LNCAP (cell line): ENCODE measurements at regions not wholly inside any gene's neighbourhood (a gene's known extent, or its start where the extent isn't known, plus 50 kb on each side); places are given as distances from the start of the nearest gene placed in this dataset.

ENCODE experiments used
- CTCF ChIP-seq: fragments of 450-650 bp; IDR thresholded peaks from 2 replicates; pipeline ENCODE4 v1.5.1; 2017; ENCODE audit warnings: mild to moderate bottlenecking

- no peak for TF ChIP-seq CTCF
These were observed 271.2 kb upstream of the TMEM161B start for GRCh38 chr5:88539693-88540365.

- no peak for TF ChIP-seq CTCF
These were observed 270.4 kb upstream of the TMEM161B start for GRCh38 chr5:88539026-88539425.

- TF ChIP-seq CTCF: no peak
These were observed 267.5 kb upstream of the TMEM161B start for GRCh38 chr5:88536146-88536545.

GRCh38 chr5:88524941-88525340, 256.3 kb upstream of the TMEM161B start:
- no peak for TF ChIP-seq CTCF

- no peak for TF ChIP-seq CTCF
These were observed 250.4 kb upstream of the TMEM161B start for GRCh38 chr5:88519066-88519465.

GRCh38 chr5:88518131-88519016, 249.7 kb upstream of the TMEM161B start:
- no peak for TF ChIP-seq CTCF

- TF ChIP-seq CTCF: no peak
These were observed 247.5 kb upstream of the TMEM161B start for GRCh38 chr5:88515881-88516819.
